GM23338 (cell line): ENCODE measurements at regions not wholly inside any gene's neighbourhood (a gene's known extent, or its start where the extent isn't known, plus 50 kb on each side); places are given as distances from the start of the nearest gene placed in this dataset.
A peak's percentile ranks its signal among the peaks of the same experiment; 100 is the strongest.

Source experiments
- ATAC-seq: fragments of 200-7000 bp; cut with Tn5 transposase; 3 replicates; pipeline ENCODE4 v1.9.1; 2020
- DNase-seq: peaks from one replicate; pipeline ENCODE4 v3.0.0-alpha.2; 2015; ENCODE audit warnings: low spot score
- H2AFZ ChIP-seq: fragments of 200-600 bp; sonication (generic); 2 replicates; pipeline ENCODE4 v1.8.0; 2016; ENCODE audit warnings: antibody characterized with exemption, mild to moderate bottlenecking, moderate library complexity
- H3F3A ChIP-seq: fragments of 200-600 bp; sonication (generic); replicated peaks from 2 replicates; pipeline ENCODE4 v1.8.0; 2017; ENCODE audit warnings: antibody characterized with exemption, mixed run types, low read depth
- H3K27ac ChIP-seq: fragments of 200-600 bp; sonication (generic); 2 replicates; pipeline ENCODE4 v1.6.1; 2016; ENCODE audit warnings: low read depth
- H3K27me3 ChIP-seq: fragments of 200-600 bp; sonication (generic); 2 replicates; pipeline ENCODE4 v1.8.0; 2016; ENCODE audit warnings: mild to moderate bottlenecking, mixed run types, moderate library complexity; ENCODE audit not compliant: insufficient read depth
- H3K36me3 ChIP-seq: fragments of 200-600 bp; sonication (generic); 2 replicates; pipeline ENCODE4 v1.8.0; 2016; ENCODE audit warnings: mild to moderate bottlenecking; ENCODE audit not compliant: insufficient read depth
- H3K4me1 ChIP-seq: fragments of 200-600 bp; sonication (generic); 2 replicates; pipeline ENCODE4 v1.8.0; 2016; ENCODE audit warnings: mild to moderate bottlenecking, moderate library complexity; ENCODE audit not compliant: insufficient read depth
- H3K4me2 ChIP-seq: fragments of 200-600 bp; sonication (generic); 2 replicates; pipeline ENCODE4 v1.7.1; 2017; ENCODE audit warnings: mixed run types
- H3K4me3 ChIP-seq: fragments of 200-600 bp; sonication (generic); 2 replicates; pipeline ENCODE4 v1.6.1; 2016; ENCODE audit warnings: mixed run types
- H3K79me2 ChIP-seq: fragments of 200-600 bp; sonication (generic); replicated peaks from 2 replicates; pipeline ENCODE4 v1.8.0; 2017; ENCODE audit warnings: mild to moderate bottlenecking; ENCODE audit not compliant: insufficient read depth
- H3K9me2 ChIP-seq: fragments of 200-600 bp; sonication (generic); 2 replicates; pipeline ENCODE4 v1.8.0; 2017; ENCODE audit not compliant: insufficient read depth
- H4K20me1 ChIP-seq: fragments of 200-600 bp; sonication (generic); replicated peaks from 2 replicates; pipeline ENCODE4 v1.8.0; 2017; ENCODE audit warnings: mild to moderate bottlenecking; ENCODE audit not compliant: insufficient read depth
- H3K27ac Mint-ChIP-seq: 2 replicates; pipeline ENCODE4 v1.8.0; 2020; ENCODE audit warnings: inconsistent platforms, mild to moderate bottlenecking, moderate library complexity, mixed read lengths
- H3K27me3 Mint-ChIP-seq: 3 replicates; pipeline ENCODE4 v1.8.0; 2022; ENCODE audit warnings: low read depth, mild to moderate bottlenecking, moderate library complexity, mixed read lengths, inconsistent platforms; ENCODE audit not compliant: insufficient read depth, poor library complexity
- H3K36me3 Mint-ChIP-seq: 3 replicates; pipeline ENCODE4 v1.8.0; 2021; ENCODE audit warnings: low read depth, mild to moderate bottlenecking, inconsistent platforms, moderate library complexity, mixed read lengths
- H3K4me1 Mint-ChIP-seq: 3 replicates; pipeline ENCODE4 v1.8.0; 2020; ENCODE audit warnings: mild to moderate bottlenecking, inconsistent platforms, mixed read lengths
- H3K4me3 Mint-ChIP-seq: 3 replicates; pipeline ENCODE4 v1.8.0; 2021; ENCODE audit warnings: moderate library complexity, mild to moderate bottlenecking, inconsistent platforms, mixed read lengths
- H3K9me3 Mint-ChIP-seq: 3 replicates; pipeline ENCODE4 v1.8.0; 2020; ENCODE audit warnings: moderate library complexity, mild to moderate bottlenecking, inconsistent platforms, mixed read lengths
- CREB1 ChIP-seq: fragments of 250-450 bp; sonication (Bioruptor Pico); IDR thresholded peaks from 2 replicates; pipeline ENCODE4 v1.5.0; 2020; ENCODE audit warnings: low read depth, mild to moderate bottlenecking, moderate library complexity
- CTCF ChIP-seq, 2 experiments: fragments of 200-600 bp in 1 of 2; sonication (generic) in 1 of 2; conservative IDR thresholded peaks; 2 replicates each; pipeline versions ENCODE4 v1.5.1 to v1.6.1; 2016 to 2017; ENCODE audit warnings: antibody characterized with exemption in 2 of 2, low read depth in 2 of 2, mild to moderate bottlenecking in 2 of 2, moderate library complexity in 1 of 2
- ETS1 ChIP-seq: IDR thresholded peaks from 2 replicates; pipeline ENCODE4 v1.6.1; 2016; ENCODE audit warnings: antibody characterized with exemption
- EZH2 ChIP-seq: fragments of 200-600 bp; sonication (generic); IDR thresholded peaks from one replicate; pipeline ENCODE4 v1.8.0; 2017; ENCODE audit warnings: antibody characterized with exemption, mild to moderate bottlenecking, low read depth; ENCODE audit not compliant: unreplicated experiment
- EZH2phosphoT487 ChIP-seq: fragments of 200-600 bp; sonication (generic); IDR thresholded peaks from one replicate; pipeline ENCODE4 v1.8.1; 2018; ENCODE audit warnings: antibody characterized with exemption; ENCODE audit not compliant: unreplicated experiment
- JUNB ChIP-seq: IDR thresholded peaks from one replicate; pipeline ENCODE4 v1.6.1; 2016; ENCODE audit warnings: antibody characterized with exemption; ENCODE audit not compliant: unreplicated experiment
- NANOG ChIP-seq: IDR thresholded peaks from 2 replicates; pipeline ENCODE4 v1.6.1; 2016; ENCODE audit warnings: antibody characterized with exemption, borderline replicate concordance
- POLR2AphosphoS5 ChIP-seq: IDR thresholded peaks from 2 replicates; pipeline ENCODE4 v1.6.1; 2016; ENCODE audit warnings: antibody characterized with exemption, low read depth
- REST ChIP-seq: IDR thresholded peaks from one replicate; pipeline ENCODE4 v1.6.1; 2018; ENCODE audit warnings: antibody characterized with exemption; ENCODE audit not compliant: unreplicated experiment
- STAT1 ChIP-seq: IDR thresholded peaks from one replicate; pipeline ENCODE4 v1.6.1; 2016; ENCODE audit warnings: antibody characterized with exemption; ENCODE audit not compliant: unreplicated experiment
- ZNF114 ChIP-seq: fragments of 250-450 bp; sonication (Bioruptor Pico); IDR thresholded peaks from 2 replicates; pipeline ENCODE4 v1.5.0; 2020; ENCODE audit warnings: mild to moderate bottlenecking, moderate library complexity
- ZNF331 ChIP-seq: fragments of 250-450 bp; sonication (Bioruptor Pico); IDR thresholded peaks from 2 replicates; pipeline ENCODE4 v1.5.0; 2020; ENCODE audit warnings: low read depth, mild to moderate bottlenecking, moderate library complexity
- ZNF462 ChIP-seq: fragments of 250-450 bp; sonication (Bioruptor Pico); IDR thresholded peaks from 2 replicates; pipeline ENCODE4 v1.5.0; 2020; ENCODE audit warnings: mild to moderate bottlenecking, moderate library complexity

- Histone ChIP-seq H3K9me2 (no peaks in the 10 kb centered on the region), H3F3A (no peaks in the 10 kb centered on the region), H3K4me3 (no peak overlapping the region), H3K79me2 (no peaks in the 10 kb centered on the region), H2AFZ (no peak overlapping the region), H3K4me1 (no peaks in the 10 kb centered on the region), H3K27me3 (no peaks in the 10 kb centered on the region), H3K27ac (no peak overlapping the region), H3K4me2 (no peak overlapping the region), H3K36me3 (no peaks in the 10 kb centered on the region), H4K20me1 (no peaks in the 10 kb centered on the region)
- no peaks in the 10 kb centered on the region for H3K27me3 Mint-ChIP-seq
- no peak overlapping the region for H3K4me3 Mint-ChIP-seq
- TF ChIP-seq EZH2, result no peak
- TF ChIP-seq ZNF114 (CRISPR knock-in tag), result no peak
- TF ChIP-seq ZNF462 (CRISPR knock-in tag), result no peak
- no peak for TF ChIP-seq ETS1
- no peak for TF ChIP-seq POLR2AphosphoS5
- no peak for TF ChIP-seq EZH2phosphoT487
- no peak for TF ChIP-seq ZNF331 (CRISPR knock-in tag)
- no peak for TF ChIP-seq CREB1 (CRISPR knock-in tag)
- no peak for TF ChIP-seq CTCF (conservative IDR thresholded peaks at IDR 0.05; ENCODE audit: low read depth in 2 of 2)
- TF ChIP-seq STAT1, result no peak
- no peak for TF ChIP-seq REST
- TF ChIP-seq NANOG, result no peak
- TF ChIP-seq JUNB, result no peak
- no peaks in the 10 kb centered on the region for H3K4me1 Mint-ChIP-seq
- DNase-seq (no peak), ATAC-seq (no peak)
- no peaks in the 10 kb centered on the region for H3K36me3 Mint-ChIP-seq
- peaks cover 6% of the 10 kb centered on the region; the same call in 2 of the 3 replicates for H3K9me3 Mint-ChIP-seq
- H3K27ac Mint-ChIP-seq, result peak overlapping the region; percentile 27; the same call in 1 of the 2 replicates
Observed at GRCh38 chr3:103685939-103686338, 1251.1 kb downstream of the ZPLD1 start.
